KMS-11 (cell line): ENCODE measurements at regions not wholly inside any gene's neighbourhood (a gene's known extent, or its start where the extent isn't known, plus 50 kb on each side); places are given as distances from the start of the nearest gene placed in this dataset.

Experiments used
- H2AFZ ChIP-seq: fragments of 200-600 bp; sonication (generic); 2 replicates; pipeline ENCODE4 v1.6.1; 2016; ENCODE audit warnings: antibody characterized with exemption, mixed run types, low read depth
- H3K27ac ChIP-seq: fragments of 200-600 bp; sonication (generic); 2 replicates; pipeline ENCODE4 v1.6.1; 2016; ENCODE audit warnings: mild to moderate bottlenecking, mixed run types
- H3K27me3 ChIP-seq: fragments of 200-600 bp; sonication (generic); 2 replicates; pipeline ENCODE4 v1.6.1; 2017; ENCODE audit warnings: mild to moderate bottlenecking, low read depth, mixed run types, moderate library complexity; ENCODE audit not compliant: insufficient read depth
- H3K36me3 ChIP-seq: fragments of 200-600 bp; sonication (generic); 2 replicates; pipeline ENCODE4 v1.6.1; 2017; ENCODE audit warnings: mild to moderate bottlenecking, mixed run types; ENCODE audit not compliant: insufficient read depth
- H3K4me1 ChIP-seq: fragments of 200-600 bp; sonication (generic); 2 replicates; pipeline ENCODE4 v1.6.1; 2016; ENCODE audit warnings: mild to moderate bottlenecking, low read depth, mixed run types; ENCODE audit not compliant: poor library complexity, severe bottlenecking
- H3K4me2 ChIP-seq: fragments of 200-600 bp; sonication (generic); 2 replicates; pipeline ENCODE4 v1.7.0; 2016; ENCODE audit warnings: mild to moderate bottlenecking, mixed run types
- H3K4me3 ChIP-seq: fragments of 200-600 bp; sonication (generic); IDR thresholded peaks from 2 replicates; pipeline ENCODE4 v1.6.1; 2017; ENCODE audit warnings: low read depth, low read length, mixed read lengths; ENCODE audit not compliant: insufficient read depth
- H3K79me2 ChIP-seq: fragments of 200-600 bp; sonication (generic); 2 replicates; pipeline ENCODE4 v1.6.1; 2016; ENCODE audit warnings: low read depth, mixed run types; ENCODE audit not compliant: insufficient read depth
- H3K9ac ChIP-seq: fragments of 200-600 bp; sonication (generic); 2 replicates; pipeline ENCODE4 v1.6.1; 2016; ENCODE audit warnings: mild to moderate bottlenecking, mixed run types
- H4K20me1 ChIP-seq: fragments of 200-600 bp; sonication (generic); 2 replicates; pipeline ENCODE4 v1.6.1; 2016; ENCODE audit warnings: mild to moderate bottlenecking, mixed run types; ENCODE audit not compliant: insufficient read depth
- CTCF ChIP-seq: fragments of 200-600 bp; sonication (generic); conservative IDR thresholded peaks from 2 replicates; pipeline ENCODE4 v1.6.1; 2017; ENCODE audit warnings: low read depth, mild to moderate bottlenecking, antibody characterized with exemption, low read length, moderate library complexity, mixed read lengths

- Histone ChIP-seq H3K27ac (no peak overlapping the region), H3K36me3 (no peaks in the 10 kb centered on the region), H2AFZ (no peak overlapping the region), H4K20me1 (no peaks in the 10 kb centered on the region), H3K27me3 (no peaks in the 10 kb centered on the region), H3K9ac (no peak overlapping the region), H3K4me1 (no peaks in the 10 kb centered on the region), H3K4me3 (no peak overlapping the region), H3K4me2 (no peak overlapping the region), H3K79me2 (no peaks in the 10 kb centered on the region)
- no peak for TF ChIP-seq CTCF
These were observed 80.1 kb upstream of the ADO start for GRCh38 chr10:62724465-62724864.

GRCh38 chr10:62726142-62726541, 78.4 kb upstream of the ADO start:
- H3K4me2 ChIP-seq = no peak overlapping the region

GRCh38 chr10:62726638-62727037, 77.9 kb upstream of the ADO start:
- Histone ChIP-seq H3K9ac (no peak overlapping the region), H4K20me1 (no peaks in the 10 kb centered on the region), H3K4me3 (no peak overlapping the region), H3K4me1 (peaks cover 5% of the 10 kb centered on the region), H3K36me3 (no peaks in the 10 kb centered on the region), H3K27ac (no peak overlapping the region), H3K4me2 (no peak overlapping the region), H3K79me2 (no peaks in the 10 kb centered on the region), H3K27me3 (no peaks in the 10 kb centered on the region), H2AFZ (no peak overlapping the region)
- no peak for TF ChIP-seq CTCF

More at GRCh38 chr10:62726142-62726541, 78.4 kb upstream of the ADO start:
- no peak overlapping the region for H3K27ac ChIP-seq
- no peaks in the 10 kb centered on the region for H3K27me3 ChIP-seq
- no peak overlapping the region for H3K9ac ChIP-seq
- H2AFZ ChIP-seq = no peak overlapping the region
- H4K20me1 ChIP-seq = no peaks in the 10 kb centered on the region
- TF ChIP-seq CTCF = no peak
- no peaks in the 10 kb centered on the region for H3K36me3 ChIP-seq
- H3K4me3 ChIP-seq = no peak overlapping the region
- no peaks in the 10 kb centered on the region for H3K79me2 ChIP-seq
- no peaks in the 10 kb centered on the region for H3K4me1 ChIP-seq

- Histone ChIP-seq H4K20me1 (no peaks in the 10 kb centered on the region), H3K79me2 (no peaks in the 10 kb centered on the region), H3K36me3 (no peaks in the 10 kb centered on the region), H3K4me2 (no peak overlapping the region), H3K4me1 (peaks cover 17% of the 10 kb centered on the region), H3K9ac (no peak overlapping the region), H3K27me3 (no peaks in the 10 kb centered on the region), H3K27ac (no peak overlapping the region), H2AFZ (no peak overlapping the region), H3K4me3 (no peak overlapping the region)
- no peak for TF ChIP-seq CTCF
These were observed 76.6 kb upstream of the ADO start for GRCh38 chr10:62727934-62728333.
